HG03558 (cell line): ENCODE measurements at regions not wholly inside any gene's neighbourhood (a gene's known extent, or its start where the extent isn't known, plus 50 kb on each side); places are given as distances from the start of the nearest gene placed in this dataset.

Experiments
- ATAC-seq: cut with Tn5 transposase; IDR thresholded peaks from one replicate; pipeline ENCODE4 v1.9.1; 2021; ENCODE audit warnings: moderate number of reproducible peaks; ENCODE audit not compliant: unreplicated experiment; ENCODE audit errors: extremely low read depth

DNA sequence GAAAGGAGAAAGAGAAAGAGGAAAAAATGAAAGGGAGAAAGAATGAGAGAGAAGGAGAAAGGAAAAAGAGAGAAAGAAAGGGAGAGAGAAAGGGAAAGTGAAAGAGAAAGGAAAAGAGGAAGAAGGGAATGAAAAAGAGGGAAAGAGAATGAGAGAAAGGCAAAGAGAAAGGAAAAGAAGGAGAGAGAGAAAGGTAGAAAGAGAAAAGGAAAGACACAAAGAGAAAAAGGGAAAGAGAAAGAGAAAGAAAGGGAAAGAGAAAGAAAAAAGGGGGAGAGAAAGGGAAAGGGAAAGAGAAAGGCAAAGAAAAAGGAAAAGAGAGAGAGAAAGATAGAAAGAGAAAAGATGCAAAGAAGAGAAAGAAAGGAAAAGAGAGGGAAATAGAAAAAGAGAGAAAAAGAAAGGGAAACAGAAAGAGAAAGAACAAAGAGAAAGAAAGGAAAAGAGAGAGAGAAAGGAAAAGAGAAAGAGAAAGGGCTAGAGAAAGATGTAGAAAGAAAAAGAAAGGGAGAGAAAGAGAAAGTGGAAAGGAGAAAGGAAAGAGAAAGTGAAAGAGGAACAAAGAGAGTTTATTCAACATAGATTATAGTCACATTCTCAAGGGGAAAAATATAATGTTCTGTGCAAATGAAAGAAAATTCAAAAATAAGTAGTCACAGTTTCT is 165.2 kb downstream of the TMEM38B start:
- no peak for ATAC-seq

DNA sequence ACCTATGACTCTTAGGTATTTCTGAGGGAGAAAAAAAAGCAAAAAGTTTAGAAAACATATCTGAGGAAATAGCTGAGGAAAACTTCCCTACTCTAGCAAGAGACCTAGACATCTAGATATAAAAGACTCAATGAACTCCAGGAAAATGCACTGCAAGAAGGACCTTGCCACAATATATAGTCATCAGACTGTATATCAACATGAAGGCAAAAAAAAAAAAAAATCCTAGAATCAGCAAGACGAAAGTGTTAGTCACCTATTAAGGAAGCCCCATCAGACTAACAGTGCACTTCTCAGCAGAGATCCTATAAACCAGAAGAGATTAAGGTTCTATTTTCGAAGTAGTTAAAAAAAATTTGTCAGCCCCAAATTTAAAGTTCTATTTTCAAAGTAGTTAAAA is 166.2 kb downstream of the TMEM38B start:
- ATAC-seq = no peak

DNA sequence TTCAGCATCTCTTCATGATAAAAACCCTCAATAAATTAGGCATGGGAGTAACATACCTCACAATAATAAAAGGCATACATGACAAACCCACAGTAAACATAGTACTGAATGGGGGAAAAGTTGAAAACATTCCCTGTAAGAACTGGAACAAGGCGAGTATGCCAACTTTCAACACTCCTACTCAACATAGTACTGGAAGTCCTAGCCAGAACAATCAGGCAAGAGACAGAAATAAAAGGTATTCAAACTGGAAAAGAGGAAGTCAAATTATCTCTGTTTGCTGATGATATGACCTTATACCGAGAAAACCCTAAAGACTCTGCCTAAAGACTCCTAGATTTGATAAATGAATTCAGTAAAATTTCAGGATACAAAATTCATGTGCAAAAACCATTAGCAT is 167.6 kb downstream of the TMEM38B start:
- no peak for ATAC-seq

DNA sequence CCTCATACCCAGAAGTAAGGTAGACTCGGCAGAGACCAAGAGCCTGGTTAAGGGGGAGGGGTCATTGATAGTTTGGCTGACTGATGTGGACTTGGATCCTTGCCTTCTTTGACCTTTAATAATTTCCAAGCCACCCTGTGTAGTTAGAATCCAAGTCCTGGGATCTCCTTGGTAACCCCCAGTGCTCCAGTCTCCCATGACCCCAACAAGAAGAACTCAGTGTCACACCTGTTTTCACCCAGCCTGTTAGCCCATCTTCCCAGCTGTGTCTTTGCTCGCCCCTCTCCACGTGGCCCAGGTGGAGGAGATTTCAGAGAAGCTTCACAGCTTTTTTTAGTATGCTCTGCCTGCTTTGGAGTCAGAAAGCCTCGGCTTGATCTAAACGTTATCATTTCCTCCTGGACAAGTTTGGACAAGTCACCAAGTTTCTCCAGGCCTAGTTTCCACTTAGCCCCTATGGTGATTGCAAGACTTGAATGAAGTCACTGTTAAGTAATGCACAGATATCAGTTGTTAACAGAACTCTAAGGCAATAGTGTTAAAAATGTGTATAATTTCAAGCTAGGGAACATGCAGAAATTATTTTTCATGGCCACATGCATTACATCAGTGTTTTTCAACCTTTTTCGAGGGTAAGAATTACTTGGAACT is 170.0 kb downstream of the TMEM38B start:
- no peak for ATAC-seq

DNA sequence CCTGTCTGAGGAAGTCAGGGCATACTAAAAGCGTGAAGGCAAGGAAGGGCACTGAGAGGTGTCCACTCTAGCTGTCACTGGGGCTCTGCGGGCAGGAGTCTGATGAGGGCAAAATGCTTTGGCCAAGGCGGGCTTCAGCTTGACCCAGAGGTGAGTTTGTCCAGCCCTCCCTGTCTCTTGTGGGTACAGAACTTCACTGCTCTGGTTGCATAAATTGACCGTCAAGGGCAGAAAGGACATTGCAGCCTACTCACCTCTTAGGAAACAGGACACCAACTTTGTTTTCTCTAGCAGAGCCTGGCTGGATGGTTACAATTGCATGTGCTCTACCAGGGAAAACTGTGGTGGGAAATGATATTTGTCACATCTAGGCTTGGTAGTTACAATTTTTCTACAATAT is 170.9 kb downstream of the TMEM38B start:
- ATAC-seq = no peak

DNA sequence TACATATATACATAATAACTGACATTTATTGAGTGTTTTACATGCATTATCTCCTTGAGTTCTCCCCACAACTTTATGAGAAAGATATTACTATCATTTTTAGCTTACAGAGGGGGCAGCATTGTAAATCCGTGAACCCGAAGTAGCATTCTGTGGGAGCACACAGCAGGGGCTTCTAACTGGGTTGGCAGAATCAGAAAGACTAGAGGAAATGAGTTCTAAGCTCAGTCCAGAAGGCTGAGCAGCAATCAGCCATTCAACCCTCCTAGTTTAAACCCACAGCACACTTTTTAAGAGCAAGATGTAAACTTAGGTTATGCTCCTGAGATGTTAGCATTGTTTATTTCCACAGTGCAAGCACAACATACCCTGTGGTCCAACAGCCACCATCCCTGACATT is 177.2 kb downstream of the TMEM38B start:
- ATAC-seq = no peak

DNA sequence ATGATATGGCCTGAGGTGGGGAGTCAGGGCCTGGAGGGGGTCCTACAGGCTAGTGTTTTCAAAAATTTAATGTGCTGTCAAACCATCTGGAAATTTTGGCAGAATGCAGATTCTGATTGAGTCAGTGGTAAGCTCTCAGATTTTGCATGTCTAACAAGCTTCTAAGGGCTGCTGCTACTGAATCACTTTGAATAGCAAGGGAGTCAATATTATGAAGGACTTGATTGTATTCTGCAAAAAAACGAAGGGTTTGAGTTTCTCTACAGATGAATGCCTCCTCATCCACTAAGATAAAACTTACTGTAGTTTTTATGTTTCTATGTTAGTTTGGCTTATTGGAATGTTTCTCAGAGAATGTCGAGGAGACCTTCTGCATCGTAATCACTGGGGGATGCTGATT is 179.5 kb downstream of the TMEM38B start:
- no peak for ATAC-seq

DNA sequence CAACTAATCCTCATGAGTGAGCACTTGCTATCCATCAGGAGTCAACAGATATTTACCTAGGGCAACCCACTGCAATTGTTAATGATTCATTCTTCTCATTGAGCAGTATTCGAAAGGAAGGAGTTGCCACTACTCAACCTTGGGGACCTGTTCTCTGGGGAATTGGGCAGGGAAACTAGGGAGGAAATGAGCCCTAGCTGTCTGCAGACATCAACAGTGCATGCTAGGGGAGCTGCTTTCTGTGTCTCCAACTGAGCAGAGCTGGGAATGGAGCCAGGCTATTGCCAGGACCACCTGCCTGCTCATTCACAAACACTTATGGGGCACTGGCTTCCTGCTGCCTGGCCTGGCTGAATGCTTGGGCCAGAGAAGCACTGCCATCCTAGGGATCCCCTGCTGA is 183.4 kb downstream of the TMEM38B start:
- no peak for ATAC-seq

DNA sequence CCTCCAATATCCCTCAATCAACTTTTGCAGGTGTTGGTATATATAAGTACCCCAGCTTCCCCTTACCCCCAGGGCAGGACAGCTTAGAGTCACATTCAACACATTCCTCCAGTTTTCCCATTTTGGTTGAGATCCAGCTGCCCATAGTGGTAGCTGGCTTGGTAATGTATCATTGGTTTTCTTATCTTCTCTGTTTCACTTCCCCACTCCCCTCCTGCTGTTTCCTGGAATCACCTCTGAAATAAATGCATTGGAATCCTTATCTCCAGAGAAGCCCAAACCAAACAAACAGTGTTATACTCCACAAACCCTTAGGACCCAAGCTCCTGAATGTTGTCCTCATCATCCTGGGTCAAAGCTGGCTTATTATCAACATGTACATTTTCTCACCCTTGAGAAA is 184.8 kb downstream of the TMEM38B start:
- ATAC-seq = no peak

DNA sequence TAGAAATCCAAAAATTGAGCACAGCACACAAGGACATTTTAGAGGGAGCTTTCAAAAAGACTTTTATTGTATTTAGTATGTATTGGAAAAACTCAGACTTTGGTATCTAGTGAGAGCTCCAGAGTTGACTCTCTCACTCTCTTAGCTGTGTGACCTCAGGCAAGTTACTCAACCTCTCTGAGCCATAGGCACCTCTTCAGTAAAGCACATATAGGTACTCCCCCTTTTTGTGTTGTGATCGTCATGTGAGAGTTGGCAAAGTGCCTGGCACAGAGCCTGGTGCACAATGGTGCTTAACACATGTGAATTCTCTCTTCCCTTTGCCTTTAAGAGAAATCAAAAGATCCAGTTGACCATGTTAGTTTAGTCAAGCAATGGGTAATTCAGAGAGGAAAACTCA is 186.2 kb downstream of the TMEM38B start:
- no peak for ATAC-seq

DNA sequence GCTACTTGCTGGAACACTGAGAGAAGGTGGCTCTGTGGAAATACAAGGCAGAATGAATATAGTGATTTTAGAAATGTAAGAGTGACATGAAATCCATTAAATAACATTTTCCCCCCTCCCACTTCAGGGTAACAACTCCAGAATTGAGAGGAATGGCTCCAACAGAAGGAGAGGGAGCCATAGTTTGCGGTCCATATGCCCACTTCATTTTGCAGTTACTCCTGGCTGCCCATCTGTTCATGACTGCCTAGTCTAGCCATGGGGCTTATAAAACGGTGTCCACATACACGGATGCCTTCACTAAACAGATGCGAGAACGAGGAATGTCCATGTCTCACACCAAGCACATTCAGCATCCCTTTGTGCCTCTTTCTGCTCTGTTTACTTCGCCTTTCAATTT is 186.7 kb downstream of the TMEM38B start:
- no peak for ATAC-seq

DNA sequence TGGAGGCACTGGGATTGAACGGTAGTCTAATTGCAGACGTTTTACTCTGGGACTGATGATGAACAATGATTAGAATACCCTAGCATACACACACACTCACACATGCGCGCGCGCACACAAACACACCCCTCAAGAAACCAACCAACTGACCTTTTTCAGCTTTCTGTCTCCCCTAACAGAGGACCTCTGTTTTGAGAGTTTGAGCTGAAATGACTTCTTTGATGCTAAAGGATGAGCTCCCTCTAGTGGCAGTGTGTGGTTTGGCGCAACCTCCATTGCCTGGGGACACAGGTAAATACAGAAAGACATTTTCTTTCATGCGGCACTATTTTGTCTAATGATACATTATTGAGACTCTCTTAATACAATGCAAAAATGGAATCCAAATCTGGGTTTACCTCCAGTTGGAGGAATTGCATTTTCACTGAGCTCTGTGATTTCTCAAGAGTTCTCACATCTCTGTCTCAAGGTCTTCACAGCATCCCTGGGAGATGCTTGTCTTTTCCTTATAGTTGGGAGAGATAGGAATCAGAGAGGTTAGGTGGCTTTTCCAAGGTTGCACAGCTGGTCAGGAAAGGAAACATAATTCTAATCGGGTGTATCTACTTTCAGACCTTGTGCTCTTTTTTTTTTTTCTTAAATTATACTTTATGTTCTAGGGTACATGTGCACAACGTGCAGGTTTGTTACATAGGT is 187.5 kb downstream of the TMEM38B start:
- no peak for ATAC-seq

DNA sequence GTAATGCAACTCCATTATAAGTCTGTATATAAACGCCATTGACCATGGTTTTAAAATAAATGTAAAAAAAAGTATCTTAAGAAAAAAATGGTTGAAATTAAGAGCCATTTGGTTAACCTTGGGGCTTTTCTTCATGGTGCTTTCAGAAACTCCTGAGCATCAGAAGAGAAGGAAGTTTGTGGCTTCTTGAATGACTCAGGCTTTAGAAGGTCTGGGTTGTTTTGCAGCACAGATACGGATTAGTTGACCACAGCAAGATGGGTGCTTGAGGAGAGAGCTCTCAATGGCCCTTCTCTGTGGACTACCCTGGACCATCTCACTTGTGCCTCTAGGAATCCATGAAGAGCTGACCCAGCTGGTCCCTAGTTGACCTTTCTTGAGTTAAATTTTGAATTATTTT is 189.5 kb downstream of the TMEM38B start:
- ATAC-seq = peak; percentile 87

DNA sequence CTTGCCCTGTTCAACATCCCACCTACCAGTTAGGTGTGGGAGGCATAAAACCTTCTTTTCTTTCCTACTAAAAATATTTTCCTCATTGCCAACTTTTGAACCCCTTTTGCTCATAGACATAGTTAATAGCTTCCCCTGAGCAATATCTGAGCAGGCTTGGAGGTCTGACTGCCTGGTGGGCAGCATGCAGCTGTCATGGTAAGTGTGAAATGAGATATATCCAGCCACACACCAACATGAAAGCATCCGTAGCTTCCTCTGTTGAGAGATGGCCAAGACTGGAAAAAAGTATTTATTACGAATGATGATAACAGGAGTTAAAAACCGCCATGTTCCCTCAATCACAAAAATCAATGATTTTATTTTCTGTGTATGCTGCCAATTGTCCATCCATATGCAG is 190.1 kb downstream of the TMEM38B start:
- no peak for ATAC-seq

DNA sequence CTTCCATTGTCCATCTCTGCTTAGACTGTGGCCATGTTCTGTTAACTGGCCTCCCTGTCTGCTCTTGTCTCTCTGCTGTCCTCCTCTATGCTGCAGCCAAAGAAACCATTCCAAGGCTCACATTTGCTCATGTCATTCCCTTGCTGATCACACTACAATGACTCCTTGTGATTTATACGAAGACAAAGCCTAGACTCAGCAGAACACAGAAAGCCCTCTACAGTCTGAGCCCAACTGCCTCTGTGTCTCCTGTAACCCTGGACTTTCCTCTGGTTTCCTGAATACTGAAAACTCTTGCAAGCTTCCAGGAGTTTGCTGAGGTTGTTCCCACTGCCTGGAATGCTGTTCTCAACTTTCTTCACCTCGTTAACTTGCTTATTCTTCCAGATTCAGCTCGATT is 191.8 kb downstream of the TMEM38B start:
- ATAC-seq = no peak

DNA sequence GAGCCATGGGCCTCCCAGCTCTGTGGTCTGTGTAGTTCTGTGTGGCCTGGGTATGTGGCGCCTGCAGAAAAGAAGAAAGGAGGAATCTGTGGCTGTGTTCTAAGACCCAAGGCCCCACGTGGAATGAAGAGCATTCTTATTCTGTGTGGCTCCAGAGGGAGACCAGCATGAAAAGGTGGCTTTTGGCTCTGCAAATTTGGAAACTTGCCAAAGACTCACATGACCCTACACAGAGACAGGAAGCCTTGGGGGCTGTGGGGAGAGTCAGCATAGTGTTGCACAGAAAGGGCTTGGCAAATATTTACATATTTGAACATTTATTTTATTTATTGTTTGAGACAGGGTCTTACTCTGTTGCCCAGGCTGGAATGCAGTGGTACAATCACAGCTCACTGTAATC is 193.3 kb downstream of the TMEM38B start:
- ATAC-seq = no peak

DNA sequence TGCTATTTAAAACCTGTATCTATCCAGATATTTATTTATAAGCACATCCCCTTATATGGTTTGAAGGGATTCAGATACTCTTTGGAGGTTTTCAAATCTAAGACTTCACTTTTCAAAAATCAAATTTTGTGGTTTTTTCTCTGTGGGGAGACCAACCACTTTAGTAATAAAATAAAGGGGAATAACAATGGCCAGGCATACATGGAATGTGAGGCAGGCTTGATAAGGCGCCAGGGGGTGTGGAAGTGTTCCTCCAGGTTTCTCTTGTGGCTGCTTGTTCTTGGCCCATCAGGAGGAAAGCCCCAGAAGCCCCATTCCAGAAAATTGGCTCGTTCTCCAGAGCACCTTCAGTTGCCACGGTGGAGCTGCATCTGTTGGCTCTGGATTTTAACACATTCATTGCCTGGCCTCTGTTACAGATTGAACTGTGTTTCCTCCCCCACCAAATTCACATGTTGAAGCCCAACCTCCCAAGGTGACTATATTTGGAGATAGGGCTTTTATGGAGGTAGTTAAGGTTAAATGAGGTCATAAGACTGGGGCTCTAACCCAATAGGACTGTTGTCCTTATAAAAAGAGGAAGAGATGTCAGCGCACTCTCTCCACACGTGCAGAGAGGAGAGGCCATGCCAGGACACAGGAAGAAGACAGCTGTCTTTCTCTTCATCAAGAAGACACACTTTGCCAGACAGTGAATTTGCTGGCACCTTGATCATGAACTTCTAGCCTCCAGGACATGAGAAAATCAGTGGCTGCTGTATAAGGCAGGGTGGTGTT is 195.9 kb downstream of the TMEM38B start:
- ATAC-seq = no peak

DNA sequence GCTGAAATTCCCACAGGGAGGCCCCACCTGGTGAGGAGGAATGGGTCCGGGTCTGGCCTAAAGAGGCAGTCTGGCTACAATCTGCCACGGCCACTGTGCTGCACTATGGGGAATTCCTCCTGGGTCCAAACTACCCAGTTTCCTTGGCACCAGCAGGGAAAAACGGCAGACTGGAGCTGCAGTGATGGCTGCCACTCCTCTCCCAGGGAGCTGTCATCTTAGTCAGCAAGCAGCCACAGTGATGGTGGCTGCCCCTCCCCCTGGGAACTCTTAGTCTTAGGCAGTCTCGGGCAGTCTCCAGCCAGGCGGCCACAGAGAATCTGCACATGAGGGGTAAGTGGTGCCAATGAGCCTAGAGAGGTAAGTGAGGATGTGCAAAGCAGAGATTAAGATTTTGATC is 205.8 kb downstream of the TMEM38B start:
- no peak for ATAC-seq

DNA sequence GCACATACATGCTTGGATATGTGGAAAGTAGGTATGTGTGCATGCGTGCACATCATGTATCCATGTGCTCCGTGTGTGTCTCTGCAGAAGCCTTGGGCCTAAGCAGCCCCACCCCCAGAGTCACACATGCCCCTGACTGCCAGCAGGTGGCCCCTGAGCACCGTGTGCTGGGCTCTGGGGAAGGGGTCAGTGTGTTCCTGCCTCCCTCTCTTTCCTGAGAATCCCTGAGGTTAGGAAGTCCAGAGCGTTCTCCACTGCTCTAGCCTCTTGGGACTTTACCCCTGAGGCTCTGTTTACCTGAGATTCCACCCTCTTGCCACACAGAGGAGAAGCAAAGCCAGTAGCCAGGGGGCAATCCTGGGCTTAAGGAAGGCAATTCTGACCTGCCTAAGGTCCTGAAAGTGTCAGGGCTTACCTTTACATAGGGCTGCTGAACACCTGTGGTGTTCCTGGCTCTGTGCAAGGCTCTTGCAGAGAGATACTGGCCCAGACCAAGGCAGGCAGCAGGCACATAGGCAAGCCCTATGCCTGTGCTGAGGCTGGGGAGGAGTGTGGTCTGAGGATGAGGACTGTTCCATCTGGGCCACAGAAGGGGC is 207.3 kb downstream of the TMEM38B start:
- no peak for ATAC-seq

DNA sequence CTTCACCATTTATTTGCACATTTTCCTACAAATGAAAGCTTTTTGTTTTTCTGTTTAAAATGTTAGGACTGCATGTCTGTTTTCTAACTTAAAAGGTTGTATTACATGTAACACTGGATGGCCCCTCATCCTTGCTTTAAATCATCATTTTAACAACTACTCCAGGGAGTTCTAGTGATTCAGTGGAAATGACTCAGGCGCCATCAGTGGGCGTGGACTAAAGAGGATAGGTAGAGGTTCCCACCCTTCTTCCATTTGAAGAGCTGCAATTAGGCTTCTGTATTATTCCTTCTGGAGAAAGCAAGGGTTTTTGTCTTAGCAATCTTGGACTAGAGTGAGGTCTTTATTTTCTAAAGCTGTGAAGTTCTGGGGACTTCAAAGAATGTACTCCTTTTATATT is 213.7 kb downstream of the TMEM38B start:
- ATAC-seq = no peak
